Activated CD8-positive, alpha-beta memory T cell treated with anti-CD3 and anti-CD28 coated beads, Interleukin-2, amount 50 U/mL, for 1 hour (primary cell): ENCODE measurements at regions not wholly inside any gene's neighbourhood (a gene's known extent, or its start where the extent isn't known, plus 50 kb on each side); places are given as distances from the start of the nearest gene placed in this dataset.
"Not testable (repeated sequence)": the region's sequence is repeated elsewhere in the genome, so short reads cannot be mapped to it uniquely, and the experiment has no call there.

ENCODE experiments used
- DNase-seq: peaks from one replicate; pipeline ENCODE4 v3.0.0-alpha.2; 2020; ENCODE audit errors: extremely low read depth

GRCh38 chr7:10468908-10469307 is 504.8 kb upstream of the PHF14 start:
- DNase-seq, result no peak

GRCh38 chr7:10469476-10469875 is 504.2 kb upstream of the PHF14 start:
- DNase-seq, result no peak

- DNase-seq, result no peak
These were observed 502.2 kb upstream of the PHF14 start for GRCh38 chr7:10471280-10472058.

GRCh38 chr7:10472115-10472514 is 501.6 kb upstream of the PHF14 start:
- no peak for DNase-seq

- no peak for DNase-seq
These were observed 500.1 kb upstream of the PHF14 start for GRCh38 chr7:10473569-10473968.

GRCh38 chr7:10474048-10474447 is 499.6 kb upstream of the PHF14 start:
- no peak for DNase-seq

- no peak for DNase-seq
These were observed 497.6 kb upstream of the PHF14 start for GRCh38 chr7:10475940-10476641.

- DNase-seq, result no peak
These were observed 497.0 kb upstream of the PHF14 start for GRCh38 chr7:10476642-10477041.

GRCh38 chr7:10483671-10484070 is 490.0 kb upstream of the PHF14 start:
- DNase-seq, result no peak

GRCh38 chr7:10484767-10485166 is 488.9 kb upstream of the PHF14 start:
- no peak for DNase-seq

GRCh38 chr7:10501206-10501884 is 472.3 kb upstream of the PHF14 start:
- not testable (repeated sequence) for DNase-seq

- no peak for DNase-seq
These were observed 466.6 kb upstream of the PHF14 start for GRCh38 chr7:10507032-10507431.

- DNase-seq, result no peak
These were observed 452.4 kb upstream of the PHF14 start for GRCh38 chr7:10521306-10521705.

- not testable (repeated sequence) for DNase-seq
These were observed 440.2 kb upstream of the PHF14 start for GRCh38 chr7:10533429-10533828.

GRCh38 chr7:10536561-10536960 is 437.1 kb upstream of the PHF14 start:
- no peak for DNase-seq

GRCh38 chr7:10537764-10538163 is 435.9 kb upstream of the PHF14 start:
- DNase-seq, result no peak

GRCh38 chr7:10557375-10557774 is 416.3 kb upstream of the PHF14 start:
- no peak for DNase-seq

- no peak for DNase-seq
These were observed 413.2 kb upstream of the PHF14 start for GRCh38 chr7:10560497-10560896.

GRCh38 chr7:10568891-10569290 is 404.8 kb upstream of the PHF14 start:
- no peak for DNase-seq

GRCh38 chr7:10571759-10572158 is 401.9 kb upstream of the PHF14 start:
- DNase-seq, result no peak

GRCh38 chr7:10577866-10578374 is 395.8 kb upstream of the PHF14 start:
- DNase-seq, result no peak

GRCh38 chr7:10579561-10579960 is 394.1 kb upstream of the PHF14 start:
- DNase-seq, result no peak

GRCh38 chr7:10584886-10585285 is 388.8 kb upstream of the PHF14 start:
- DNase-seq, result no peak
